SK-N-SH (cell line): ENCODE measurements at regions not wholly inside any gene's neighbourhood (a gene's known extent, or its start where the extent isn't known, plus 50 kb on each side); places are given as distances from the start of the nearest gene placed in this dataset.
"Not testable (repeated sequence)": the region's sequence is repeated elsewhere in the genome, so short reads cannot be mapped to it uniquely, and the experiment has no call there.

ENCODE experiments used
- CTCF ChIA-PET: fragments of 300-600, 350-600 bp; formaldehyde crosslinking; extraction: SDS; loops from one replicate; lab custom pipeline; 2021; lab: Yijun Ruan, JAX
- POLR2A ChIA-PET: fragments of 350-600 bp; sonication (Branson Sonifier 250); formaldehyde crosslinking; extraction: SDS; loops from one replicate; lab custom pipeline; 2020; ENCODE audit warnings: antibody characterized with exemption, inconsistent platforms; lab: Yijun Ruan, JAX
- DNase-seq: peaks from one replicate; pipeline ENCODE4 v3.0.0; 2012
- H2AFZ ChIP-seq: fragments of 200-600 bp; sonication (generic); 2 replicates; pipeline ENCODE4 v1.8.1; 2016; ENCODE audit warnings: antibody characterized with exemption, mild to moderate bottlenecking, low read depth
- H3F3A ChIP-seq: fragments of 200-600 bp; sonication (generic); replicated peaks from 2 replicates; pipeline ENCODE3; 2016; ENCODE audit warnings: antibody characterized with exemption, mild to moderate bottlenecking; ENCODE audit not compliant: insufficient read depth
- H3K27ac ChIP-seq, 2 experiments: fragments of 200-500 bp in 1 of 2; fragments of 200-600 bp in 1 of 2; sonication (Bioruptor generic) in 1 of 2; sonication (generic), shearing (Covaris generic) in 1 of 2; 2 replicates each; pipeline versions ENCODE4 v1.5.1 to v1.6.1; 2014 to 2016; ENCODE audit warnings: low read depth in 2 of 2, inconsistent platforms in 1 of 2, low read length in 1 of 2, mild to moderate bottlenecking in 1 of 2, mixed read lengths in 1 of 2
- H3K27me3 ChIP-seq: fragments of 200-600 bp; sonication (generic), shearing (Covaris generic); 2 replicates; pipeline ENCODE4 v1.6.1; 2016; ENCODE audit warnings: mixed run types; ENCODE audit not compliant: insufficient read depth
- H3K36me3 ChIP-seq, 2 experiments: fragments of 200-500 bp in 1 of 2; fragments of 200-600 bp in 1 of 2; sonication (Bioruptor generic) in 1 of 2; sonication (generic) in 1 of 2; replicated peaks in 1 of 2; 2 replicates each; pipeline versions ENCODE3 to v1.5.1; 2014 to 2016; ENCODE audit warnings: low read length in 1 of 2, mild to moderate bottlenecking in 1 of 2; ENCODE audit not compliant: insufficient read depth in 2 of 2, control insufficient read depth in 1 of 2
- H3K4me1 ChIP-seq, 2 experiments: fragments of 200-500 bp in 1 of 2; fragments of 200-600 bp in 1 of 2; sonication (Bioruptor generic) in 1 of 2; sonication (generic), shearing (Covaris generic) in 1 of 2; 2 replicates each; pipeline versions ENCODE4 v1.5.1 to v1.6.1; 2014 to 2016; ENCODE audit warnings: low read depth in 1 of 2, low read length in 1 of 2, mixed run types in 1 of 2; ENCODE audit not compliant: insufficient read depth in 2 of 2, control insufficient read depth in 1 of 2
- H3K4me2 ChIP-seq: fragments of 200-600 bp; sonication (generic), shearing (Covaris generic); 2 replicates; pipeline ENCODE4 v1.6.1; 2017; ENCODE audit warnings: mixed run types
- H3K4me3 ChIP-seq, 2 experiments: fragments of 200-500 bp in 1 of 2; fragments of 200-600 bp in 1 of 2; sonication (Bioruptor generic) in 1 of 2; sonication (generic), shearing (Covaris generic) in 1 of 2; 2 replicates each; pipeline versions ENCODE4 v1.5.1 to v1.8.1; 2014 to 2016; ENCODE audit warnings: low read depth in 2 of 2, inconsistent platforms in 1 of 2, low read length in 1 of 2, mild to moderate bottlenecking in 1 of 2, mixed read lengths in 1 of 2, moderate library complexity in 1 of 2
- H3K79me2 ChIP-seq: fragments of 200-600 bp; sonication (generic); 2 replicates; pipeline ENCODE4 v1.8.1; 2017; ENCODE audit warnings: mild to moderate bottlenecking; ENCODE audit not compliant: insufficient read depth
- H3K9ac ChIP-seq: fragments of 200-600 bp; sonication (generic); 2 replicates; pipeline ENCODE4 v1.6.1; 2017; ENCODE audit warnings: mixed run types
- H3K9me2 ChIP-seq: fragments of 200-600 bp; sonication (generic); 2 replicates; pipeline ENCODE4 v1.6.1; 2017; ENCODE audit warnings: mixed run types
- H3K9me3 ChIP-seq: fragments of 200-600 bp; sonication (generic); 2 replicates; pipeline ENCODE4 v1.6.1; 2017; ENCODE audit warnings: mixed run types, mild to moderate bottlenecking, moderate library complexity
- H4K20me1 ChIP-seq: fragments of 200-600 bp; sonication (generic); 2 replicates; pipeline ENCODE4 v1.6.1; 2017; ENCODE audit warnings: mild to moderate bottlenecking, mixed run types; ENCODE audit not compliant: insufficient read depth
- EP300 ChIP-seq, 2 experiments: IDR thresholded peaks; 2 replicates each; pipeline versions ENCODE4 v1.4.0 to v1.6.1; 2012; ENCODE audit warnings: borderline replicate concordance in 1 of 2, low read depth in 1 of 2, low read length in 1 of 2
- EZH2phosphoT487 ChIP-seq: fragments of 200-600 bp; sonication (generic); IDR thresholded peaks from 2 replicates; pipeline ENCODE4 v1.6.1; 2017; ENCODE audit warnings: low read depth, mixed run types, mild to moderate bottlenecking, antibody characterized with exemption, moderate library complexity, borderline replicate concordance
- FOSL2 ChIP-seq: IDR thresholded peaks from 2 replicates; pipeline ENCODE4 v1.4.0; 2012; ENCODE audit warnings: low read depth, mild to moderate bottlenecking, moderate library complexity, borderline replicate concordance
- JUND ChIP-seq: IDR thresholded peaks from 2 replicates; pipeline ENCODE4 v1.4.0; 2012
- NRF1 ChIP-seq: IDR thresholded peaks from 2 replicates; pipeline ENCODE4 v1.6.1; 2012; ENCODE audit warnings: low read depth, mild to moderate bottlenecking, low read length
- WGBS: methylation state at CpG from one replicate; pipeline ENCODE4 v1.1.6; 2017; ENCODE audit warnings: low lambda C conversion rate; 5-methylcytosine and 5-hydroxymethylcytosine counted together
- TF ChIP-seq, protein P1 (sequence below): IDR thresholded peaks from 2 replicates; pipeline ENCODE4 v1.4.0; 2012; ENCODE audit warnings: low read depth, borderline replicate concordance
- TF ChIP-seq, protein P2 (sequence below): IDR thresholded peaks from 2 replicates; pipeline ENCODE4 v1.4.0; 2012; ENCODE audit warnings: low read depth
- TF ChIP-seq, protein P3 (sequence below): IDR thresholded peaks from 2 replicates; pipeline ENCODE4; 2012
- TF ChIP-seq, protein P4 (sequence below): fragments of 200-600 bp; sonication (generic); IDR thresholded peaks from 2 replicates; pipeline ENCODE4 v1.6.1; 2017; ENCODE audit warnings: antibody characterized with exemption, mild to moderate bottlenecking, moderate library complexity
- TF ChIP-seq, protein P5 (sequence below): fragments of 150-350 bp; IDR thresholded peaks from 2 replicates; pipeline ENCODE4 v1.6.1; 2017; ENCODE audit warnings: antibody characterized with exemption, low read length, low read depth, borderline replicate concordance

DNA sequence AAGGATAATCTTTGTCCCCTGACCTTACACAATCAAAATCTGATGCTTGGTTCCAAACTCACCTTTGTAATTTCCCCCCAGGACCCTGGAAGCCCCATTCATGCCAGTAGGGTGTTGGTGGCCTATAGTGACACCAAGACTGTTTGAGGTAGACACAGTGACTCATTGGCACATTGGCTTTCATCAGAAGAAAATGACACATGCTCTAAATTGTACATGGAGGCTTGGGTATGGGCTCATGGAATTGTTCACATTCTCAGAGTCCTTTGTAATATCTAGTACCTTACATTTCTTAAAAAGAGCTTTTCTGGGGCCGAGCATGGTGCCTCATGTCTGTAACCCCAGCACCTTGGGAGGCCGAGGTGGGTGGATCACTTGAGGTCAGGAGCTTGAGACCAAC is 61.2 kb upstream of the LRPPRC start:
- H3K4me3 ChIP-seq, result no peak overlapping the region
- H3K4me1 ChIP-seq, result no peaks in the 10 kb centered on the region
- H3K9me3 ChIP-seq, result no peaks in the 10 kb centered on the region
- no peak for TF ChIP-seq NRF1
- no peak for TF ChIP-seq EZH2phosphoT487
- no peak for TF ChIP-seq EP300 (IDR thresholded peaks at IDR 0.05; ENCODE audit: borderline replicate concordance in 1 of 2, low read depth in 1 of 2, low read length in 1 of 2)
- TF ChIP-seq, protein P1, sequence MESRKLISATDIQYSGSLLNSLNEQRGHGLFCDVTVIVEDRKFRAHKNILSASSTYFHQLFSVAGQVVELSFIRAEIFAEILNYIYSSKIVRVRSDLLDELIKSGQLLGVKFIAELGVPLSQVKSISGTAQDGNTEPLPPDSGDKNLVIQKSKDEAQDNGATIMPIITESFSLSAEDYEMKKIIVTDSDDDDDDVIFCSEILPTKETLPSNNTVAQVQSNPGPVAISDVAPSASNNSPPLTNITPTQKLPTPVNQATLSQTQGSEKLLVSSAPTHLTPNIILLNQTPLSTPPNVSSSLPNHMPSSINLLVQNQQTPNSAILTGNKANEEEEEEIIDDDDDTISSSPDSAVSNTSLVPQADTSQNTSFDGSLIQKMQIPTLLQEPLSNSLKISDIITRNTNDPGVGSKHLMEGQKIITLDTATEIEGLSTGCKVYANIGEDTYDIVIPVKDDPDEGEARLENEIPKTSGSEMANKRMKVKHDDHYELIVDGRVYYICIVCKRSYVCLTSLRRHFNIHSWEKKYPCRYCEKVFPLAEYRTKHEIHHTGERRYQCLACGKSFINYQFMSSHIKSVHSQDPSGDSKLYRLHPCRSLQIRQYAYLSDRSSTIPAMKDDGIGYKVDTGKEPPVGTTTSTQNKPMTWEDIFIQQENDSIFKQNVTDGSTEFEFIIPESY, result no peak
- TF ChIP-seq, protein P2, sequence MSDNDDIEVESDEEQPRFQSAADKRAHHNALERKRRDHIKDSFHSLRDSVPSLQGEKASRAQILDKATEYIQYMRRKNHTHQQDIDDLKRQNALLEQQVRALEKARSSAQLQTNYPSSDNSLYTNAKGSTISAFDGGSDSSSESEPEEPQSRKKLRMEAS, result no peak
- TF ChIP-seq, protein P3, sequence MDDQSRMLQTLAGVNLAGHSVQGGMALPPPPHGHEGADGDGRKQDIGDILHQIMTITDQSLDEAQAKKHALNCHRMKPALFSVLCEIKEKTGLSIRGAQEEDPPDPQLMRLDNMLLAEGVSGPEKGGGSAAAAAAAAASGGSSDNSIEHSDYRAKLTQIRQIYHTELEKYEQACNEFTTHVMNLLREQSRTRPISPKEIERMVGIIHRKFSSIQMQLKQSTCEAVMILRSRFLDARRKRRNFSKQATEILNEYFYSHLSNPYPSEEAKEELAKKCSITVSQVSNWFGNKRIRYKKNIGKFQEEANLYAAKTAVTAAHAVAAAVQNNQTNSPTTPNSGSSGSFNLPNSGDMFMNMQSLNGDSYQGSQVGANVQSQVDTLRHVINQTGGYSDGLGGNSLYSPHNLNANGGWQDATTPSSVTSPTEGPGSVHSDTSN, result no peak
- no peak for TF ChIP-seq JUND
- no peak for TF ChIP-seq FOSL2
- TF ChIP-seq, protein P4, sequence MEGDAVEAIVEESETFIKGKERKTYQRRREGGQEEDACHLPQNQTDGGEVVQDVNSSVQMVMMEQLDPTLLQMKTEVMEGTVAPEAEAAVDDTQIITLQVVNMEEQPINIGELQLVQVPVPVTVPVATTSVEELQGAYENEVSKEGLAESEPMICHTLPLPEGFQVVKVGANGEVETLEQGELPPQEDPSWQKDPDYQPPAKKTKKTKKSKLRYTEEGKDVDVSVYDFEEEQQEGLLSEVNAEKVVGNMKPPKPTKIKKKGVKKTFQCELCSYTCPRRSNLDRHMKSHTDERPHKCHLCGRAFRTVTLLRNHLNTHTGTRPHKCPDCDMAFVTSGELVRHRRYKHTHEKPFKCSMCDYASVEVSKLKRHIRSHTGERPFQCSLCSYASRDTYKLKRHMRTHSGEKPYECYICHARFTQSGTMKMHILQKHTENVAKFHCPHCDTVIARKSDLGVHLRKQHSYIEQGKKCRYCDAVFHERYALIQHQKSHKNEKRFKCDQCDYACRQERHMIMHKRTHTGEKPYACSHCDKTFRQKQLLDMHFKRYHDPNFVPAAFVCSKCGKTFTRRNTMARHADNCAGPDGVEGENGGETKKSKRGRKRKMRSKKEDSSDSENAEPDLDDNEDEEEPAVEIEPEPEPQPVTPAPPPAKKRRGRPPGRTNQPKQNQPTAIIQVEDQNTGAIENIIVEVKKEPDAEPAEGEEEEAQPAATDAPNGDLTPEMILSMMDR, result no peak
- TF ChIP-seq, protein P5, sequence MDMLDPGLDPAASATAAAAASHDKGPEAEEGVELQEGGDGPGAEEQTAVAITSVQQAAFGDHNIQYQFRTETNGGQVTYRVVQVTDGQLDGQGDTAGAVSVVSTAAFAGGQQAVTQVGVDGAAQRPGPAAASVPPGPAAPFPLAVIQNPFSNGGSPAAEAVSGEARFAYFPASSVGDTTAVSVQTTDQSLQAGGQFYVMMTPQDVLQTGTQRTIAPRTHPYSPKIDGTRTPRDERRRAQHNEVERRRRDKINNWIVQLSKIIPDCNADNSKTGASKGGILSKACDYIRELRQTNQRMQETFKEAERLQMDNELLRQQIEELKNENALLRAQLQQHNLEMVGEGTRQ, result no peak
- no peak for DNase-seq
- WGBS, result 26% methylated on average over 2 of the region's 2 CpGs
- H3K36me3 ChIP-seq, result no peaks in the 10 kb centered on the region
- H2AFZ ChIP-seq, result no peak overlapping the region
- H3K4me2 ChIP-seq, result no peak overlapping the region
- no peaks in the 10 kb centered on the region for H3F3A ChIP-seq
- POLR2A ChIA-PET, result no interaction called here
- H3K79me2 ChIP-seq, result no peaks in the 10 kb centered on the region
- CTCF ChIA-PET, result interaction anchor here (0.7 to 6.1 kb wide), 2 partner anchors 12 to 336 kb away, joined by 3 to 65 read pairs; no protein-coding TSS in a partner anchor
- H3K9ac ChIP-seq, result no peak overlapping the region
- no peaks in the 10 kb centered on the region for H4K20me1 ChIP-seq
- H3K27ac ChIP-seq, result no peak overlapping the region
- H3K9me2 ChIP-seq, result no peaks in the 10 kb centered on the region
- H3K27me3 ChIP-seq, result no peaks in the 10 kb centered on the region; the same call in 1 of the 2 replicates

DNA sequence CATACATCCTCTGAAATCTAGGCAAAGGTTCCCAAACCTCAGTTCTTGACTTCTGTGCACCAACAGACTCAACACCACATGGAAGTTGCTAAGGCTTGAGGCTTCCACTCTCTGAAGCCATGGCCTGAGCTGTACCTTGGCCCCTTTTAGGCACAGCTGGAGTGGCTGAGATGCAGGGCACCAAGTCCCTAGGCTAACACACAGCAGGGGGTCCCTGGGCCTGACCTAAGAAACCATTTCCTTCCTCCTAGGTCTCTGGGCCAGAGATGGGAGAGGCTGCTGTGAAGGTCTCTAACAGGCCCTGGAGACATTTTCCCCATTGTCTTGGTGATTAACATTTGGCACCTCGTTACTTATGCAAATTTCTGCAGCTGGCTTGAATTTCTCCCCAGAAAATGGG is 64.5 kb upstream of the LRPPRC start:
- H3K9ac ChIP-seq, H2AFZ ChIP-seq, POLR2A ChIA-PET, CTCF ChIA-PET, H3K27me3 ChIP-seq, H3K9me2 ChIP-seq, H4K20me1 ChIP-seq, H3K36me3 ChIP-seq, H3K4me1 ChIP-seq, H3K27ac ChIP-seq, H3K9me3 ChIP-seq, H3K4me2 ChIP-seq, H3K4me3 ChIP-seq, DNase-seq, H3F3A ChIP-seq, H3K79me2 ChIP-seq: not testable (repeated sequence)
- 13% methylated on average over 1 of the region's 1 CpG for WGBS
